HL-60 (cell line): ENCODE measurements at regions not wholly inside any gene's neighbourhood (a gene's known extent, or its start where the extent isn't known, plus 50 kb on each side); places are given as distances from the start of the nearest gene placed in this dataset.

ENCODE experiments used
- DNase-seq, 2 experiments: peaks; one replicate each; pipeline ENCODE4 v3.0.0-alpha.2; 2010 to 2020; ENCODE audit warnings: low read depth in 1 of 2, low spot score in 1 of 2
- H3K27ac ChIP-seq: fragments of 250-450 bp; sonication (Bioruptor Pico); replicated peaks from 2 replicates; pipeline ENCODE4 v1.5.1; 2020; ENCODE audit warnings: mild to moderate bottlenecking, moderate library complexity
- H3K27me3 ChIP-seq: fragments of 250-450 bp; sonication (Bioruptor Pico); 2 replicates; pipeline ENCODE4 v1.5.1; 2021; ENCODE audit warnings: mild to moderate bottlenecking, moderate library complexity; ENCODE audit not compliant: insufficient read depth, poor library complexity, severe bottlenecking
- H3K4me3 ChIP-seq: replicated peaks from 2 replicates; pipeline ENCODE4 v1.5.1; 2011; ENCODE audit warnings: mild to moderate bottlenecking, control low read depth, low read length; ENCODE audit not compliant: insufficient read depth
- CTCF ChIP-seq: IDR thresholded peaks from one replicate; pipeline ENCODE4 v1.5.1; 2011; ENCODE audit warnings: low read length, control low read depth, inconsistent platforms; ENCODE audit not compliant: insufficient read depth
- GABPA ChIP-seq: IDR thresholded peaks from 2 replicates; pipeline ENCODE4 v1.6.1; 2012; ENCODE audit warnings: low read depth
- POLR2AphosphoS5 ChIP-seq: IDR thresholded peaks from 2 replicates; pipeline ENCODE4 v1.6.1; 2012; ENCODE audit warnings: low read depth
- REST ChIP-seq: IDR thresholded peaks from 2 replicates; pipeline ENCODE4 v1.6.1; 2012; ENCODE audit warnings: low read depth; ENCODE audit not compliant: insufficient replicate concordance
- SPI1 ChIP-seq: IDR thresholded peaks from 2 replicates; pipeline ENCODE4 v1.6.1; 2012; ENCODE audit warnings: low read depth, mild to moderate bottlenecking, borderline replicate concordance

- DNase-seq: no peak
- H3K27me3 ChIP-seq: no peaks in the 10 kb centered on the region
- no peak overlapping the region for H3K27ac ChIP-seq
- TF ChIP-seq GABPA (no peak), CTCF (no peak), SPI1 (no peak), REST (no peak), POLR2AphosphoS5 (no peak)
- H3K4me3 ChIP-seq: no peak overlapping the region
Observed at GRCh38 chr2:62329797-62330196, 133.9 kb downstream of the B3GNT2 start.

- Histone ChIP-seq H3K4me3 (no peak overlapping the region), H3K27ac (no peak overlapping the region), H3K27me3 (no peaks in the 10 kb centered on the region)
- TF ChIP-seq GABPA (no peak), POLR2AphosphoS5 (no peak), CTCF (no peak), SPI1 (no peak), REST (no peak)
- no peak for DNase-seq
Observed at GRCh38 chr2:62326735-62327134, 130.8 kb downstream of the B3GNT2 start.

- Histone ChIP-seq H3K27me3 (no peaks in the 10 kb centered on the region), H3K4me3 (no peak overlapping the region), H3K27ac (no peak overlapping the region)
- peak in 1 of 2 experiments; percentile 23 for DNase-seq
- no peak for TF ChIP-seq REST
- no peak for TF ChIP-seq CTCF
- no peak for TF ChIP-seq GABPA
- TF ChIP-seq POLR2AphosphoS5: no peak
- TF ChIP-seq SPI1: no peak
Observed at GRCh38 chr2:62325398-62325797, 129.5 kb downstream of the B3GNT2 start.
